Ectodermal cell (in vitro differentiated cells): ENCODE measurements at regions not wholly inside any gene's neighbourhood (a gene's known extent, or its start where the extent isn't known, plus 50 kb on each side); places are given as distances from the start of the nearest gene placed in this dataset.

Experiments used
- H3K27ac ChIP-seq: 2 replicates; pipeline ENCODE4 v1.7.0; 2013; ENCODE audit warnings: mild to moderate bottlenecking, low read depth, low read length; ENCODE audit not compliant: insufficient read depth, poor library complexity, severe bottlenecking
- H3K27me3 ChIP-seq: 2 replicates; pipeline ENCODE4 v1.7.0; 2013; ENCODE audit warnings: mild to moderate bottlenecking, low read length; ENCODE audit not compliant: insufficient read depth, control insufficient read depth, poor library complexity, severe bottlenecking
- H3K36me3 ChIP-seq: one replicate; pipeline ENCODE4 v1.7.0; 2013; ENCODE audit warnings: low read length; ENCODE audit not compliant: control insufficient read depth, insufficient read depth
- H3K4me1 ChIP-seq: one replicate; pipeline ENCODE4 v1.7.0; 2013; ENCODE audit warnings: low read length; ENCODE audit not compliant: control insufficient read depth, insufficient read depth
- H3K4me3 ChIP-seq: 2 replicates; pipeline ENCODE4 v1.7.0; 2013; ENCODE audit warnings: low read depth, low read length, control low read depth; ENCODE audit not compliant: insufficient read depth
- H3K9me3 ChIP-seq: 2 replicates; pipeline ENCODE4 v1.7.0; 2013; ENCODE audit warnings: mild to moderate bottlenecking, low read length, moderate library complexity; ENCODE audit not compliant: control insufficient read depth
- WGBS, 2 experiments: methylation state at CpG; one replicate each; pipeline ENCODE4 v1.1.7; 2013; ENCODE audit warnings: missing lambda C conversion rate in 2 of 2; 5-methylcytosine and 5-hydroxymethylcytosine counted together

DNA sequence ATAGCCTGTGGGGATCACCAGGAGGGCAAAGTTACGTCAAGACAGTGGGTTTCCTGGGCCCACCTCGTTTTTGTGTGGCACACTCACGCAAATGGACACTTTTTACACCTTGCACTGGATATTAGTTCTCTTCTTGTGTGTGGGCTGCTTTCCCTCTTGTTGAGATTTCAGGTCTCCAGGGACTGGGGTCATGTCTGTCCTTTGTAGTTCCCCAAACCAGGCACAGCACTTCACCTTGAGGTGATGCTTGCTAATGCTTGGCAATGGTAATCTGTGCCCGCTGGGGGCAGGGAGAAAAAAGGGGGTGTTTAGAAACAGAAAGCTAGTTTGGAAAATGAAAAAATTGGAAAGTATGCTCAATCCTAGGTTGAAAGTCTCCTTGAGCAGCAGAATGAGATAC is 195.3 kb downstream of the PTEN start:
- no peaks in the 10 kb centered on the region for H3K9me3 ChIP-seq
- no peak overlapping the region for H3K27ac ChIP-seq
- H3K36me3 ChIP-seq: no peaks in the 10 kb centered on the region
- no peaks in the 10 kb centered on the region for H3K27me3 ChIP-seq
- H3K4me1 ChIP-seq: no peaks in the 10 kb centered on the region
- WGBS, 2 experiments: 92 to 95% methylated on average over 4 of the region's 4 CpGs
- H3K4me3 ChIP-seq: no peak overlapping the region

DNA sequence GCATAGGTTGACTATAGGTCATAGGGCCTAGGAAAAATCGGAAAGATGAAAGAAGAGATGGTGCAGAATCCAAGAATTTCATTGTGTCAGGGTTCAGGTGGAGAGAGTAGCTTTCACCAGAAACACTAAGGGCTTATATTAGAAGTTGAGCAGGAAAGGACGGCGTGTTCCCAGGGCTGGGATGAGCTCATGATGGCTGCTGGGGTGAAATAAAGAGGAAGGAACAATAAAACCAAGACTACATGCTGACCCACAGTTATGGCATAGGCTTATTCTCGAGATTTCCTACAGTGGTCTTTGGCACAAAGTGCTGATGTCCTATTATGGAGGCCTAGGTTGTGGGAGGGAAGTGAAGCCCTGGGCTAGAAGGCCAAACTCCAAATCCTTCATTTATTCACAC is 195.8 kb downstream of the PTEN start:
- Histone ChIP-seq H3K27ac (no peak overlapping the region), H3K4me3 (no peak overlapping the region), H3K9me3 (no peaks in the 10 kb centered on the region), H3K27me3 (no peaks in the 10 kb centered on the region), H3K36me3 (no peaks in the 10 kb centered on the region), H3K4me1 (no peaks in the 10 kb centered on the region)
- WGBS, 2 experiments: 85 to 86% methylated on average over 4 of the region's 4 CpGs

DNA sequence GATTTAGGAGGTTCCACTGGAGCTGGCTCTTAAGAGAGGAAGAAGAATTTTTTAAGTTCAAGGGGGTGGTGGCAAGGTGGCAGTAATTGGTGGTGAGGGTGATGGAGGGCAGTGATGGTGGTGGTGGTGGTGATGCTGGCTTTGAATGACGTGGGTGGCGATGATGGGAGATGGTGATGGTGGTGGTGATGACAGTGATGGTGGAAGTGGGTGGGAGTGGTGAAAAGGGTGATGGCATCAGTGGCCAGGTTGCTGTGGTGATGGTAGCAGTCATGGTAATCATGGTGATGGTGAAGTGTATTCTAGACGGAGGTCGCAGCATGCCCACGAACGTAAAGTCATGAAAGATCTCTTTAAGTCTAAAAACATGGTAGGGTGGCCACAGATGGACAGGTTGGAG is 197.3 kb downstream of the PTEN start:
- no peaks in the 10 kb centered on the region for H3K36me3 ChIP-seq
- WGBS, 2 experiments: 95 to 98% methylated on average over 6 of the region's 6 CpGs
- no peaks in the 10 kb centered on the region for H3K4me1 ChIP-seq
- H3K27me3 ChIP-seq: no peaks in the 10 kb centered on the region
- H3K9me3 ChIP-seq: no peaks in the 10 kb centered on the region
- no peak overlapping the region for H3K27ac ChIP-seq
- H3K4me3 ChIP-seq: no peak overlapping the region

DNA sequence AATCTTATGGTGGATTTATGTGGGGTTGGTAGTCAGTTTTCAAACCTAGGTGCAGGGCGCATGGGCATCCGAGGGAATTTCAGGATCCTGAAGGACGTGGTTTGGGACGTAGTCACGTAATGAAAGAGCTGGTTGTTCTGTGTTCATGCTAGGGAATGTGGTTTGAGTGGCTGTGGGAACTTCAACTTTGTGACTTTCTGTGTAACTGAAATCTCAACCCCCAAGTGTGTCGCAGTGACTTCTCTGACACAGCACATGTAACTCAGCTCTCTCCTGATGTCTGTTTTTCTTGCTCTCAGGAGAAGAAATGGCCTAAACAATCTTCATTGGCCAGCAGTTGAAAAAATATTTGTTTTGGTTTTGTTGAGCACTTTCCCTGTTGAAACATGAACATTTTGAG is 199.0 kb downstream of the PTEN start:
- Histone ChIP-seq H3K36me3 (no peaks in the 10 kb centered on the region), H3K27me3 (no peaks in the 10 kb centered on the region), H3K27ac (no peak overlapping the region), H3K4me3 (no peak overlapping the region), H3K4me1 (no peaks in the 10 kb centered on the region), H3K9me3 (no peaks in the 10 kb centered on the region)
- 96% methylated on average over 6 of the region's 6 CpGs for WGBS, 2 experiments

DNA sequence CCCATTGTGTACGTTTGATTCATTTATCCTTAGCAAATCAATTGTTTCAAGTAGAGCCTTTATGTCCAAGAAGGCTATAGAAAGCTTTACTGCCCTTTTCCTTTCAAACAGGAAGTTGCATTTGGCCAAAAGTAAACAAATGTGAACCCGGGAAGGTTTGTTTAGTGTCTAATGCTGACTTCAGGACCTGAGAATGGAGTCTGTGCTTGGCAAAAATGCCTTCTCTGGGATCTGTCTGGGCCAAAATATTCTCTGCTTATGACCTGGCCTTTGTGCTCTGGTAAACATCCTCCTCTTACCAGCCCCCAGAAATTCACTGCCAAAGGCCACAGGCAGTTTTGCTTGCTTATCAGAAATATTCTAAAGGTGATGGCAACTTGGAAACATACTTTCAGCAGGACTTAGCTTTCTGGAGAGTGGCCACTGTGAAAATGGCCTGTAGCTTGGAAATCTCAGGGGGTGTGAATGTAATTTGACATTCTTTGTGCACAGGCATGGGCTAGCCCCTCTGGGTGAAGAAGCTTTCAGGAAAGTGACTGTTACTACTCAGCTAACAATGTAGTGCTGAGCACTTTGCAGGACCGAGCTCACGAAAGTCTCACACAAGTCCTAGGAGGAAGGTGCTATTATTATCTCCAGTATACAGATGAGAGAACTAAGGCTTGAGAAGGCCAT is 199.5 kb downstream of the PTEN start:
- 81 to 83% methylated on average over 4 of the region's 4 CpGs for WGBS, 2 experiments

DNA sequence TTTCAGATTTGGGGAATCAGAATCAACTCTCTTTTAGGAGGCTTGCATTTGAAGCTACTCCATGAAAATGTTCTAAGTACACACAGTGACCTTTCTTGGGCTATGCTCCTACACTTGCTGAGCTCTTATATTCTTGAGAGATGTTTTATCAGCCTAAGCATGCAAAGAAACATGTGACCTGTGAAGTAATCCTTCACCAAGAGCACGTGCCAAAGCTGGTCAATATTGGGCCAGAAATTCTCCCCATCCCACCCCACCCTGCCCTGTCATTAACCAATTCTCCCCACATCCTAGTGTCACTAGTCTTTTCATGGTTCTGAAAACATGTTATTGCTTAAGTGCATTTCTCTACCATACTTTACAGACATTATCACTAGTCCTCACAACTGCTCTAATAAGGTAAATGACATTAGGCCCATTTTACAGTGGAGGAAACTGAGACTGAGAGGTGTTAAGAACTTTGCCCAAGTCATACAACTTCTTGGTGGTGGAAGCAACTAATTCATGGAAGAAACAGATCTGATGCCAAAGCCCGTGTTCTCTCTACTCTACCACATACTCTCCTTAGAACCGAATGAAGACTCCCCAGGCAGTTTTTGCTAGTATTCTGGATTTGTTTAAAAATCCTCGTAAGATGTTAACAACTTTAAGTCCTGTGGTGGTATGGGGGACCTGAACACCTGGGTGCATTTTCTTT is 200.6 kb downstream of the PTEN start:
- Histone ChIP-seq H3K4me1 (no peaks in the 10 kb centered on the region), H3K27me3 (no peaks in the 10 kb centered on the region), H3K27ac (no peak overlapping the region), H3K36me3 (no peaks in the 10 kb centered on the region), H3K4me3 (no peak overlapping the region), H3K9me3 (no peaks in the 10 kb centered on the region)
- WGBS, 2 experiments: 98 to 99% methylated on average over 2 to 4 of the region's 4 CpGs

More for the DNA sequence above, 199.5 kb downstream of the PTEN start:
- Histone ChIP-seq H3K4me1 (no peaks in the 10 kb centered on the region), H3K36me3 (no peaks in the 10 kb centered on the region), H3K9me3 (no peaks in the 10 kb centered on the region), H3K27me3 (no peaks in the 10 kb centered on the region), H3K4me3 (no peak overlapping the region), H3K27ac (no peak overlapping the region)

DNA sequence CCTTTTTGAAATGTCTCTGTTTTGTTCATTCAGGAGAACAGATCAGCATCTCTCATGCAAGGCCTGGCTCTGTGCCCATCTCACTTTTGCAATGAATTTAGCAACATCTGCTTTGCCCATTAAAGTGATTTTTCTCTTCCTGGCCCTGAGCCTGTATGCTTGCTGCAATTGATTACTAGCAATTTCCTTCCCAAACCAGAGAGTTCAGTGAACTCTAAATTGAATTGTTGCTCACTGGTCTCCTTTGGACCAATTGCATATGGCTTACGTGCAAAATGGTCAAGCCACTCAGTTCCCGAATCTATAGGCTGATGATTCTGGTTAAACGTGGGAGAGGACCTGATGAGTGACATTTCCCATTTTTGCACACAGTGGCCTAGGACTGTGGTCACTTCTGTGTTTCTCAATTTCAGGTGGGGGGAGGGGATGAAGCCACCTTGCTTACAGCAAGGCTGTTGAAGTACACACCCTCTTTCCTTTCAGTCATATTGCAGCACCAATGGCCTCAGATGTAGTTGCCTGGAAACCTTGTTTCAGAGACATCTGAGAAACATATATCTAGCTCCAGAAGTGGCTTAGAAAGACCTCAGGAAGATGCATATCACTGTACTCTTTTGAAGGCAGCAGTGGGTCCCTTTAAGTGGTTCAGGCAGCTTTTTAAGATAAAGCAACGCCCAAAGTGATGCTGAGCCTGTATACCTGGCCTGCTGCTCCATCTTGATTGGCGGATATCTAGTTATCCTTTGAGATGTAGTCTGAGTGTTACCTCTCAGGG is 201.4 kb downstream of the PTEN start:
- Histone ChIP-seq H3K9me3 (no peaks in the 10 kb centered on the region), H3K4me1 (no peaks in the 10 kb centered on the region), H3K4me3 (no peak overlapping the region), H3K27me3 (no peaks in the 10 kb centered on the region), H3K27ac (no peak overlapping the region), H3K36me3 (no peaks in the 10 kb centered on the region)
- WGBS, 2 experiments: 96 to 97% methylated on average over 5 of the region's 5 CpGs

DNA sequence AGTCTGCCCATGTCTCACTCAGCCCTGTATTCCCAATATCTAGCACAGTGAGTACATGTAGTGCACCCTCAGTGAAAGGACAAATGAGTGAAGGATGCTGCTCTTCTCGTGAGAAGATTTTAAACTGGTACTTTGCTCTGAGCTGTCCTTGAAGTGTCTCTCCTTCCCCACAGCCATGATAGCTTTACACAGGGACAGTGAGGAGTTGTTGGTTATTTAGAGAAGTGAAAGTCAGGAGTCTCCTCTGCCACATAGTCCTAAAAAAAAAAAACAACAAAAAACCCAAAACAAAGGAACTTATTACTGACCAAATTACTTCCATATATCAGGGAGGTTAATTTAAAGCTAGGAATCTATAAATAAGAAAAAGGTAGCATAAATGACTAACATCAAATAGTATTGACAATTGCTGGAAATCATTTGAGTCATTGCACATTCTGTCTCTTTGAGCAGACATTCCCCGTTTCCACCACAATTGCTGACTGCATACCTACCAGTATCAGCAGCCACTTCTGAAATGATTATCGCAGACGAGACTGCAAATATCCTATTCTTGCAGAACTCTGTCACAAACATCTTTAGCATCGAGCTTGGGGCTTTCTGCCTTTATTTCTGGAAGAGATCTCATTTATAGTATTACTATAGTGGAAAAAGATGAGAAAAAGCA is 202.1 kb downstream of the PTEN start:
- H3K4me1 ChIP-seq: no peaks in the 10 kb centered on the region
- H3K36me3 ChIP-seq: no peaks in the 10 kb centered on the region
- no peaks in the 10 kb centered on the region for H3K27me3 ChIP-seq
- no peak overlapping the region for H3K27ac ChIP-seq
- WGBS, 2 experiments: 93 to 94% methylated on average over 5 of the region's 5 CpGs
- no peak overlapping the region for H3K4me3 ChIP-seq
- H3K9me3 ChIP-seq: no peaks in the 10 kb centered on the region

DNA sequence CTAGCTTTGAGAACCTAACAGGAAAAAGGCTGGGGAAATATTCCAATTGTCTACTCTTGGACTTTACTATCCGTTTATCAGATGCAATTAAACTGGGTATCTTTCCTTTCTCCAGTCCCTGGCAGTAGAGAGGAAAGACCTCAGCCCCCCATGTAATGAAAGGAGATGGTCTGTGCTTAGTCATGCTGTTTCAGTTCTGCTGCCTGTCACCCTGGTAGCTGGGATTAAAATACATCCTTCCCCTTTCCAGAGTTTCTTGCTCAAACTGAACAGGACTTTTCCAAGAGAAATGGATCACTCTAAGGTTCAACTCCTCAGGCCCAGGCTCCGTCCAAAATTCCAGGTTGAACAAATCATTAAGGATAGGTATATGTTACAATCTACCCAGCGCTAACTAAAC is 202.9 kb downstream of the PTEN start:
- WGBS, 2 experiments: 91 to 96% methylated on average over 2 to 3 of the region's 3 CpGs
- H3K36me3 ChIP-seq: no peaks in the 10 kb centered on the region
- H3K9me3 ChIP-seq: no peaks in the 10 kb centered on the region
- H3K4me1 ChIP-seq: no peaks in the 10 kb centered on the region
- no peak overlapping the region for H3K4me3 ChIP-seq
- no peak overlapping the region for H3K27ac ChIP-seq
- H3K27me3 ChIP-seq: no peaks in the 10 kb centered on the region

DNA sequence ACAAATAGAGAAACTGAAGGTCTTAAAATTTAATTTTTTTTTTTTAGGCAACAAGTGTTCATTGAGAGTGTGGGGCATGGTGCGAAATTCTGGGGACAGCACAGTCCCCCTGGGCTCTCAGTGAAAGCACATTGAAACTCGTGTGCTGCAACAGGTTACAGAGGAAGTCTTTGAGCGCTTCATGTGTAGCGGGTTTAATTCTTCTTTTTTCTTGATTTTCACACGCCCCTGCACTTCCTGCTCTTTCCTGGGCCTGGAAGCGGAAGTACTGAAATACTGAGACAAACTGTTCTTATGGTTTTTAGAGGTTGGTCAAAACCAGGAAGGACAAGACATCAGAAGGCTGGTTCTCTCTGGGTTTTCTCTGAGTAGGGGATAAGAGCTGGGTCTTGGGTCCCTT is 203.5 kb downstream of the PTEN start:
- no peaks in the 10 kb centered on the region for H3K9me3 ChIP-seq
- no peaks in the 10 kb centered on the region for H3K4me1 ChIP-seq
- H3K4me3 ChIP-seq: no peak overlapping the region
- H3K27me3 ChIP-seq: no peaks in the 10 kb centered on the region
- no peak overlapping the region for H3K27ac ChIP-seq
- H3K36me3 ChIP-seq: no peaks in the 10 kb centered on the region
- 93 to 96% methylated on average over 6 of the region's 6 CpGs for WGBS, 2 experiments
